Natural killer cell (primary cell): ENCODE measurements at regions not wholly inside any gene's neighbourhood (a gene's known extent, or its start where the extent isn't known, plus 50 kb on each side); places are given as distances from the start of the nearest gene placed in this dataset.

Source experiments
- ATAC-seq, 3 donors: fragments of 150-1000 bp in 2 of 3; fragments of 200-7000 bp in 1 of 3; cut with Tn5 transposase; 1 replicate in 1 of 3; 2 replicates in 2 of 3; pipeline ENCODE4 v1.10.0; 2021; ENCODE audit warnings: mild to moderate bottlenecking in 2 of 3, moderate library complexity in 2 of 3
- DNase-seq, 2 donors: peaks; one replicate each; pipeline versions ENCODE4 v3.0.0 to v3.0.0-alpha.2; 2013 to 2021; ENCODE audit warnings: mixed read lengths in 1 of 2
- H3K27ac ChIP-seq: one replicate; pipeline ENCODE4 v1.5.1; 2013; ENCODE audit warnings: mild to moderate bottlenecking, low read length
- H3K27me3 ChIP-seq: one replicate; pipeline ENCODE4 v1.6.1; 2013; ENCODE audit warnings: low read length; ENCODE audit not compliant: control insufficient read depth, insufficient read depth
- H3K36me3 ChIP-seq: one replicate; pipeline ENCODE4 v1.6.1; 2013; ENCODE audit warnings: low read length; ENCODE audit not compliant: control insufficient read depth, insufficient read depth
- H3K4me1 ChIP-seq: one replicate; pipeline ENCODE4 v1.6.1; 2013; ENCODE audit warnings: low read length; ENCODE audit not compliant: control insufficient read depth, insufficient read depth
- H3K4me3 ChIP-seq: one replicate; pipeline ENCODE4 v1.5.1; 2013; ENCODE audit warnings: low read length
- H3K9me3 ChIP-seq: one replicate; pipeline ENCODE4 v1.6.1; 2013; ENCODE audit warnings: low read length; ENCODE audit not compliant: control insufficient read depth, insufficient read depth
- H3K27ac Mint-ChIP-seq, 2 donors: one replicate each; pipeline ENCODE4 v1.8.0; 2022; ENCODE audit warnings: mild to moderate bottlenecking in 2 of 2, mixed read lengths in 2 of 2, moderate library complexity in 1 of 2
- H3K27me3 Mint-ChIP-seq, 2 donors: one replicate each; pipeline ENCODE4 v1.8.0; 2022; ENCODE audit warnings: low read depth in 2 of 2, mixed read lengths in 2 of 2
- H3K36me3 Mint-ChIP-seq: one replicate; pipeline ENCODE4 v1.8.0; 2022; ENCODE audit warnings: mixed read lengths
- H3K4me1 Mint-ChIP-seq, 2 donors: one replicate each; pipeline ENCODE4 v1.8.0; 2022; ENCODE audit warnings: mixed read lengths in 2 of 2
- H3K4me3 Mint-ChIP-seq: one replicate; pipeline ENCODE4 v1.8.0; 2022; ENCODE audit warnings: mild to moderate bottlenecking, moderate library complexity, mixed read lengths
- H3K9me3 Mint-ChIP-seq, 2 donors: one replicate each; pipeline ENCODE4 v1.8.0; 2022; ENCODE audit warnings: mixed read lengths in 2 of 2
- WGBS: methylation state at CpG from one replicate; pipeline ENCODE4 v1.1.7; 2013; ENCODE audit warnings: missing lambda C conversion rate; ENCODE audit not compliant: insufficient coverage; 5-methylcytosine and 5-hydroxymethylcytosine counted together
- intact Hi-C: fragments of 100-400 bp; cut with micrococcal nuclease; formaldehyde crosslinking; loops from one replicate; pipeline ENCODE4 v1.14.2; 2022
- TF ChIP-seq, protein P1 (sequence below): fragments of 200-600 bp; IDR thresholded peaks from one replicate; pipeline ENCODE4 v1.8.0; 2022; ENCODE audit warnings: antibody characterized with exemption

DNA sequence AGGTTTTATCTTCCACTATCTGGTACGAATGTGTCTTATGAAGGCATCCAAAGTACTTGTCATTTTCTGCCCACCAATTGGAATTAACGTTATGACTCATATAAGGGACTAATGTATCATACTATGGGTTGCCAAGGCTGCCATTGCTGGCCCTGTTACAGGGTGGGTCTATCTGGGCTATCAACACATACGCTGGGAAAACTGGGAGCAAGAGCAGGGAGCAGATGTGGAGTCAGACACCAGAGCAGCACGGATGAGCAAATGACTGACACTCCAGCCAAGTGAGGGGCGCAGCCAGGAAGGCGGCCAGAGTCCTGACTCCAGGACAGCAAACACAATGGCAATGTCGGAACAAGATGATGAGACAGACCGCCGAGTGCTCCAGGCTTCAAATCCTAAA, 145.9 kb downstream of the COPS8 start:
- no peak overlapping the region for H3K27ac Mint-ChIP-seq

DNA sequence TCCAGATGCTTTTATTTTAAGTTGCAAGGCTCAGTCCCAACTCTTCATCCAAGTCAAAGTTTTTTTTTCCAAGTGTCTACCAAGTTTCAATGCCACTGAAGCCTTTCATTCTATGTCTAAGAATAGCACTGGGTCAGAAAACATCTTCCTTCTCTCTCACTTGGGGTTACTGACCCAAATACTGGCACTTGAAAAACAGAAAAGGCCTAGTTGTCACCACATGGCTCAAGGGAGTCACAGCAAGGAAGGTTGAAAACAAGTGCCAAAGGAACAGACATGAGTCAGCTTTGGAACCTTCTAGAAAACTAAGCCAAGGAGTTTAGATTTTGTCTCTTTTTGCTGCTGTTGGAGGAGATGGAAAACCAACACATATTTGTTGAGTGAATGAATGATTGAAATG, 146.5 kb downstream of the COPS8 start:
- Mint-ChIP-seq H3K9me3 (no peaks in the 10 kb centered on the region), H3K27ac (no peak overlapping the region), H3K27me3 (peaks cover 13 to 27% of the 10 kb centered on the region in 2 donors), H3K36me3 (no peaks in the 10 kb centered on the region), H3K4me1 (no peaks in the 10 kb centered on the region), H3K4me3 (no peak overlapping the region)
- no peaks in the 10 kb centered on the region for H3K4me1 ChIP-seq
- H3K9me3 ChIP-seq = no peaks in the 10 kb centered on the region
- H3K36me3 ChIP-seq = no peaks in the 10 kb centered on the region
- no peak overlapping the region for H3K27ac ChIP-seq
- TF ChIP-seq, protein P1, sequence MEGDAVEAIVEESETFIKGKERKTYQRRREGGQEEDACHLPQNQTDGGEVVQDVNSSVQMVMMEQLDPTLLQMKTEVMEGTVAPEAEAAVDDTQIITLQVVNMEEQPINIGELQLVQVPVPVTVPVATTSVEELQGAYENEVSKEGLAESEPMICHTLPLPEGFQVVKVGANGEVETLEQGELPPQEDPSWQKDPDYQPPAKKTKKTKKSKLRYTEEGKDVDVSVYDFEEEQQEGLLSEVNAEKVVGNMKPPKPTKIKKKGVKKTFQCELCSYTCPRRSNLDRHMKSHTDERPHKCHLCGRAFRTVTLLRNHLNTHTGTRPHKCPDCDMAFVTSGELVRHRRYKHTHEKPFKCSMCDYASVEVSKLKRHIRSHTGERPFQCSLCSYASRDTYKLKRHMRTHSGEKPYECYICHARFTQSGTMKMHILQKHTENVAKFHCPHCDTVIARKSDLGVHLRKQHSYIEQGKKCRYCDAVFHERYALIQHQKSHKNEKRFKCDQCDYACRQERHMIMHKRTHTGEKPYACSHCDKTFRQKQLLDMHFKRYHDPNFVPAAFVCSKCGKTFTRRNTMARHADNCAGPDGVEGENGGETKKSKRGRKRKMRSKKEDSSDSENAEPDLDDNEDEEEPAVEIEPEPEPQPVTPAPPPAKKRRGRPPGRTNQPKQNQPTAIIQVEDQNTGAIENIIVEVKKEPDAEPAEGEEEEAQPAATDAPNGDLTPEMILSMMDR = no peak
- no peak for DNase-seq
- no peak overlapping the region for H3K4me3 ChIP-seq
- H3K27me3 ChIP-seq = peaks cover 2% of the 10 kb centered on the region
- intact Hi-C loops = no loop called here
- ATAC-seq = no peak

More for the DNA sequence above, 145.9 kb downstream of the COPS8 start:
- Histone ChIP-seq H3K4me1 (no peaks in the 10 kb centered on the region), H3K9me3 (no peaks in the 10 kb centered on the region), H3K27me3 (peaks cover 2% of the 10 kb centered on the region), H3K36me3 (no peaks in the 10 kb centered on the region), H3K27ac (no peak overlapping the region), H3K4me3 (no peak overlapping the region)
- Mint-ChIP-seq H3K27me3 (peaks cover 12 to 25% of the 10 kb centered on the region in 2 donors), H3K36me3 (no peaks in the 10 kb centered on the region), H3K4me3 (no peak overlapping the region), H3K4me1 (no peaks in the 10 kb centered on the region), H3K9me3 (no peaks in the 10 kb centered on the region)
- TF ChIP-seq, protein P1 = no peak
- intact Hi-C loops = no loop called here
- no peak for ATAC-seq
- WGBS = 90% methylated on average over 9 of the region's 9 CpGs
- no peak for DNase-seq

DNA sequence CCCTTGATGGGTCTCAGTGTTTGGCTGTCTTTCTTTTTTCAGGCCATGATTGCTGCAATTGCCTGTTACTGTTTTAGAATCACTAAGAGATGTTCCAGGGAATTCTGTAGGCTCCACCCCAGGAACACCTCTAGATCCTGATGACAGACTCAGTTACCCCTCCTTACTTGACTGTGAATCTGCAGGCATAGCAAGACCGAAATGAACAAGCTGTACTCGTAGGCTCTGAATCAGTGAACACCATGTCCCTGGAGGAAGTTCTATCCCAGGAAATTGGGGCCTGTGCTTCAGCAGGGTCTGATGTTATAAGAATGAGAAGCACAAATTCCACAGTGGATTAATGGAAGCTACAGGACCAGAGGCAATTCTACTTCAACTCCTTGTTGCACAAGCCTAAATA, 148.6 kb downstream of the COPS8 start:
- no peaks in the 10 kb centered on the region for H3K36me3 Mint-ChIP-seq

More for the DNA sequence above, 148.6 kb downstream of the COPS8 start:
- Histone ChIP-seq H3K4me3 (no peak overlapping the region), H3K27me3 (peaks cover 2% of the 10 kb centered on the region), H3K36me3 (no peaks in the 10 kb centered on the region), H3K27ac (no peak overlapping the region), H3K4me1 (no peaks in the 10 kb centered on the region), H3K9me3 (no peaks in the 10 kb centered on the region)
- TF ChIP-seq, protein P1 = no peak
- intact Hi-C loops = no loop called here
- no peaks in the 10 kb centered on the region for H3K4me1 Mint-ChIP-seq
- 98% methylated on average over 2 of the region's 2 CpGs for WGBS
- H3K4me3 Mint-ChIP-seq = no peak overlapping the region
- peaks cover 13 to 15% of the 10 kb centered on the region in 2 donors for H3K27me3 Mint-ChIP-seq
- DNase-seq (no peak), ATAC-seq (no peak)
- H3K9me3 Mint-ChIP-seq = no peaks in the 10 kb centered on the region
- no peak overlapping the region for H3K27ac Mint-ChIP-seq
